Sigmoid colon (tissue), 4 donors: ENCODE measurements at regions not wholly inside any gene's neighbourhood (a gene's known extent, or its start where the extent isn't known, plus 50 kb on each side); places are given as distances from the start of the nearest gene placed in this dataset.

Source experiments
- CTCF ChIP-seq, 4 experiments: fragments of 450-650 bp in 3 of 4; fragments of 200-600 bp in 1 of 4; IDR thresholded peaks; one replicate each; pipeline ENCODE4 v1.5.1; 2016 to 2019; ENCODE audit warnings: antibody characterized with exemption in 4 of 4, mild to moderate bottlenecking in 3 of 4, moderate library complexity in 2 of 4
- EP300 ChIP-seq, 4 donors: sonication (generic); formaldehyde crosslinking; IDR thresholded peaks; one replicate each; pipeline ENCODE4 v1.6.1; 2017; ENCODE audit warnings: antibody characterized with exemption in 4 of 4
- POLR2A ChIP-seq, 2 donors: fragments of 450-650 bp; IDR thresholded peaks; one replicate each; pipeline ENCODE4 v1.6.1; 2016; ENCODE audit warnings: antibody characterized with exemption in 2 of 2, mild to moderate bottlenecking in 2 of 2, moderate library complexity in 2 of 2
- POLR2AphosphoS5 ChIP-seq, 4 donors: sonication (generic); formaldehyde crosslinking; IDR thresholded peaks; one replicate each; pipeline ENCODE4 v1.6.1; 2017; ENCODE audit warnings: antibody characterized with exemption in 4 of 4

- TF ChIP-seq POLR2A (IDR thresholded peaks at IDR 0.05) = no peak
- TF ChIP-seq CTCF (IDR thresholded peaks at IDR 0.05) = no peak
- TF ChIP-seq POLR2AphosphoS5 (IDR thresholded peaks at IDR 0.05) = no peak
- TF ChIP-seq EP300 (IDR thresholded peaks at IDR 0.05) = no peak
These were observed 226.1 kb downstream of the ANKRD30B start for GRCh38 chr18:14974088-14974487.
